Peyer's patch (tissue), 4 donors: ENCODE measurements at regions not wholly inside any gene's neighbourhood (a gene's known extent, or its start where the extent isn't known, plus 50 kb on each side); places are given as distances from the start of the nearest gene placed in this dataset.

Experiments
- DNase-seq, 3 donors: peaks; one replicate each; pipeline ENCODE4 v3.0.0-alpha.2; 2017 to 2019
- H3K27ac ChIP-seq, 4 donors: fragments of 200-600 bp; sonication (generic); one replicate each; pipeline ENCODE4 v1.5.1; 2016 to 2019
- H3K27me3 ChIP-seq, 2 donors: fragments of 200-600 bp; sonication (generic); one replicate each; pipeline ENCODE4 v1.5.1; 2019
- H3K36me3 ChIP-seq, 3 donors: fragments of 200-600 bp; sonication (generic); one replicate each; pipeline ENCODE4 v1.5.1; 2016 to 2019
- H3K4me1 ChIP-seq, 4 donors: fragments of 200-600 bp; sonication (generic); one replicate each; pipeline ENCODE4 v1.5.1; 2016 to 2019
- H3K4me3 ChIP-seq, 4 donors: fragments of 200-600 bp; sonication (generic); 1 replicate in 3 of 4; 2 replicates in 1 of 4; pipeline ENCODE4 v1.5.1; 2016 to 2019; ENCODE audit warnings: mild to moderate bottlenecking in 1 of 4
- H3K9me3 ChIP-seq, 4 donors: fragments of 200-600 bp; sonication (generic); one replicate each; pipeline ENCODE4 v1.5.1; 2016 to 2019; ENCODE audit warnings: mild to moderate bottlenecking in 1 of 4
- POLR2A ChIP-seq, 2 donors: fragments of 450-650 bp; IDR thresholded peaks; one replicate each; pipeline ENCODE4 v1.5.1; 2017; ENCODE audit warnings: antibody characterized with exemption in 2 of 2, mild to moderate bottlenecking in 2 of 2, moderate library complexity in 2 of 2
- TF ChIP-seq, protein P1 (sequence below), 6 experiments: fragments of 450-650 bp in 4 of 6; fragments of 200-600 bp in 2 of 6; sonication (generic) in 1 of 6; IDR thresholded peaks; one replicate each; pipeline ENCODE4 v1.5.1; 2017 to 2019; ENCODE audit warnings: antibody characterized with exemption in 6 of 6, mild to moderate bottlenecking in 3 of 6, moderate library complexity in 1 of 6

DNA sequence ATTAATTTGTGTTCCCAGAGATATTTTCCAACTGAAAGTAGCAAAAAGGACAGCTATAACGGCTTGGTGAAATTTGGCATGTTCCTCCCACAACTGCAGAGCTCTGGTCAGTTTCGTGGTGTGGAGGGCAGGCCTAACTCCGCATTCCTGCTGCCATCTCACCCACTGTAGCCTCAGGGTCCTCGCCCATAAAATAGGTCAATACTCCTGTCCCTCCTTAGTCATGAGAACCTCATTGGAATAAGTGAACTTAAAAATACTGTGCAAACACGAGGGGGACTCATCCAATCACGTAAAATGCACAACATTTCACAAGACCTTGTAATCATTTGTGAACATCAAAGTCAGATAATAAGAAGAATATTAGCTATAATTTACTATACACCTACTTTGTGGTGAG lies 143.5 kb upstream of the NCKAP5 start:
- Histone ChIP-seq H3K9me3 (no peaks in the 10 kb centered on the region), H3K4me1 (no peaks in the 10 kb centered on the region)
- no peak for TF ChIP-seq POLR2A (IDR thresholded peaks at IDR 0.05)
- TF ChIP-seq, protein P1, sequence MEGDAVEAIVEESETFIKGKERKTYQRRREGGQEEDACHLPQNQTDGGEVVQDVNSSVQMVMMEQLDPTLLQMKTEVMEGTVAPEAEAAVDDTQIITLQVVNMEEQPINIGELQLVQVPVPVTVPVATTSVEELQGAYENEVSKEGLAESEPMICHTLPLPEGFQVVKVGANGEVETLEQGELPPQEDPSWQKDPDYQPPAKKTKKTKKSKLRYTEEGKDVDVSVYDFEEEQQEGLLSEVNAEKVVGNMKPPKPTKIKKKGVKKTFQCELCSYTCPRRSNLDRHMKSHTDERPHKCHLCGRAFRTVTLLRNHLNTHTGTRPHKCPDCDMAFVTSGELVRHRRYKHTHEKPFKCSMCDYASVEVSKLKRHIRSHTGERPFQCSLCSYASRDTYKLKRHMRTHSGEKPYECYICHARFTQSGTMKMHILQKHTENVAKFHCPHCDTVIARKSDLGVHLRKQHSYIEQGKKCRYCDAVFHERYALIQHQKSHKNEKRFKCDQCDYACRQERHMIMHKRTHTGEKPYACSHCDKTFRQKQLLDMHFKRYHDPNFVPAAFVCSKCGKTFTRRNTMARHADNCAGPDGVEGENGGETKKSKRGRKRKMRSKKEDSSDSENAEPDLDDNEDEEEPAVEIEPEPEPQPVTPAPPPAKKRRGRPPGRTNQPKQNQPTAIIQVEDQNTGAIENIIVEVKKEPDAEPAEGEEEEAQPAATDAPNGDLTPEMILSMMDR (IDR thresholded peaks at IDR 0.05): no peak

DNA sequence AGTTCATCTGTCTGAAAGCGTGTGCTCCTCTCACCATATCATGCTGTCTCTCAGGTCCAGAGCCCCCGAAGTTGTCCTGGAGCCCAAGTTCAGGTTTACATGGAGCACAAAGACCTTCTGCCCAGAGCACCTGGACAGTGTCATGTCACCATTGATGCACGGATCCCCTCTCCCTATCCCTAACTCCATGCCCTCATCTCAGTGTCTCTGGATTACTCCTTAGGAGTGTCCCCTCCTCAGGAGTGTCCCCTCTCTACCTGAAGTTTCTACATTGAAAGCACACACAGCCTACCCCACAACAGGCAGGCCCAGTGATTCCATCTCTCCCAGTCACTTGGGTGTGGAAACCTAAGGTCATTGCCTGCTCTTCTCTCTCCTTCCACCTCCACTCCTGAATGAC lies 144.1 kb upstream of the NCKAP5 start:
- Histone ChIP-seq H3K4me1 (no peaks in the 10 kb centered on the region), H3K27ac (no peak overlapping the region), H3K4me3 (no peak overlapping the region), H3K36me3 (no peaks in the 10 kb centered on the region), H3K27me3 (no peaks in the 10 kb centered on the region), H3K9me3 (no peaks in the 10 kb centered on the region)
- TF ChIP-seq, protein P1 (IDR thresholded peaks at IDR 0.05): no peak
- TF ChIP-seq POLR2A (IDR thresholded peaks at IDR 0.05): no peak
- no peak for DNase-seq

More for the DNA sequence above, 143.5 kb upstream of the NCKAP5 start:
- H3K4me3 ChIP-seq: no peak overlapping the region
- DNase-seq: no peak
- H3K27ac ChIP-seq: no peak overlapping the region
- H3K36me3 ChIP-seq: no peaks in the 10 kb centered on the region
- H3K27me3 ChIP-seq: no peaks in the 10 kb centered on the region

DNA sequence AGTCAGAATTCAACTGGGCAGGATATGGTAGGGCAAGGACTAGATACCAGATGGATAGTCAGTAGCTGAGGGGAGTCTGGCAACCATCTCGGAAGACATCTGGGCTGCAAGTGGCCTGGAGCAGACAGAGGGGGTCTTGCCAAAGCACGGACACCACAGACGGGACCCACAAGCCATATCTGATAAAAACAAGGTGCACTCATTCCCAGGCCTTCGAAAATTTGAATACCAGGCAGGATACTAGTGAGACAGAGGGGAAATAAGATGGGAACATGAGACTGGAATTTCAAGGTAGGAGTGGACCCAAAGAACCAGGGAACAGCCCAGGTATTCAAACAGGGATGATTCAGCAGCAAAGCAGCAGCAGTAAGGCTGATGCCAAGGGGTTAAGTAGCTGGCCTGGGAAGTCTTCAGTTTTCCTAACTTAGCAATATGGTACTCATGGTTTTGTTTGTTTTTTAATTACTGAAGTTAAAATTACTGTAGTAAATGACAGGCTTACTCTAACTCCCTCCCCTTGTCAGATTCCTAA lies 144.9 kb upstream of the NCKAP5 start:
- Histone ChIP-seq H3K9me3 (no peaks in the 10 kb centered on the region), H3K4me3 (no peak overlapping the region), H3K27ac (no peak overlapping the region), H3K4me1 (no peaks in the 10 kb centered on the region), H3K36me3 (no peaks in the 10 kb centered on the region), H3K27me3 (no peaks in the 10 kb centered on the region)
- no peak for DNase-seq
- TF ChIP-seq, protein P1 (IDR thresholded peaks at IDR 0.05): no peak
- TF ChIP-seq POLR2A (IDR thresholded peaks at IDR 0.05): no peak

DNA sequence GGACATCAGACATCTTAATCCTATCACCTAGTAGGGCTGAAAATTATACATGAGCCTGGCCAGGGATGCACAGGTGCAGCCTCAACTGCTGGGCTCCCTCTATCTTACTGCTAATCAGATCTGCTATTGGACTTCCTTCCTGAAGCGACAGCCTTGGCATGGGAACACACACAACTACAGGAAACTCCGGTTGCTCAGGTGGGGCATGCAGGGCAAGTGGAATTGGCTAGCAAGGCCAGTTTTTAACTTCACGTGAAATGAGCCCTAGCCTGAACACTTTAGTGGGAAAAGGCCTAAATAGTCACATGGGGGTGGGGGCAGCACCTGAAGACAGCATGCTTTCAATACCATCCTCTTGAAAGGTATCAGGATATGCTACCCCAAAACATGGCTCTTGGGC lies 147.9 kb upstream of the NCKAP5 start:
- TF ChIP-seq, protein P1 (IDR thresholded peaks at IDR 0.05): no peak
- no peak for TF ChIP-seq POLR2A (IDR thresholded peaks at IDR 0.05)
- H3K36me3 ChIP-seq: no peaks in the 10 kb centered on the region
- no peak overlapping the region for H3K4me3 ChIP-seq
- H3K27ac ChIP-seq: no peak overlapping the region
- H3K4me1 ChIP-seq: no peaks in the 10 kb centered on the region
- no peaks in the 10 kb centered on the region for H3K27me3 ChIP-seq
- DNase-seq: no peak
- H3K9me3 ChIP-seq: no peaks in the 10 kb centered on the region

DNA sequence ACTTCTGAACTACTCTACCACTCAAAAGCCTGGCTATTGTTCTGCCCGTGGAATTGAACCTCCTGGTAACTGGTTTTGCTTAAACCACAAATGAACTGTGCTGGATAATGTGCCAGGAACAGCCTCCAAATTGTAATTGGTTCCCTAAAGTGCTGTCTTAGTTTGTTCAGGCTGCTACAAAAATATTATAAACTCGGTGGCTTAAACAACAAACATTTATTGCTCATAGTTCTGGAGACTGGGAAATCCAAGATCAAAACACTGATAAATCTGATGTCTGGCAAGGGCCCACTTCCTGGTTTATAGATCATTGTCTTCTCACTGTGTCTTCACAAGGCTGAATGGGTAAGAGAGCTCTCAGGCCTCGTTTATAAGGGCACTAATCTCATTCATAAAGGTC lies 149.2 kb upstream of the NCKAP5 start:
- Histone ChIP-seq H3K9me3 (no peaks in the 10 kb centered on the region), H3K27ac (no peak overlapping the region), H3K4me3 (no peak overlapping the region), H3K36me3 (no peaks in the 10 kb centered on the region), H3K27me3 (no peaks in the 10 kb centered on the region), H3K4me1 (no peaks in the 10 kb centered on the region)
- TF ChIP-seq POLR2A (IDR thresholded peaks at IDR 0.05): no peak
- TF ChIP-seq, protein P1 (IDR thresholded peaks at IDR 0.05): no peak
- no peak for DNase-seq

DNA sequence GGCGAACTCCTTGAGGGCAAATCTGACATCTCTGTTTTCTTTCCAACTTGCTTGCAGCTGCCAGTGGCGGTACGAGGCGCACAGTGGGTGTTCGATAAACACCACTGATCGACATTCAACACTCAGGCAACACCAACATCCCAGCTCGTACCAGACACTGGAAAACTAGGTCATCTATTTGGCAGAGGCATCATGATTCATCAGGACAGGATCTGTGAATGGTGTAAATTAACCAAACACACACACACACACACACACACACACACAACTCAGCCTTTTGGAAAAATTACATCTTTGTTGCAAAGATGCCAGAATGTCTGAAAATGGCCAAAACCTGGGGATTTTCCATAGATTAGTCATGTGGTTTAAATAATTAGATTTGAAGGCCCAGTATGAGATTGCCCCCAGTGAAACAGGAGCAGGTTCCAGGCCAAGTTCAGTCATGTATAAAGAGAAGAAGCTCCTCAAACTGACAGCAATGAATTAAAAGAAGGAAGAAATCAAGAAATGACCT lies 150.5 kb upstream of the NCKAP5 start:
- Histone ChIP-seq H3K36me3 (no peaks in the 10 kb centered on the region), H3K27ac (no peak overlapping the region), H3K4me3 (no peak overlapping the region), H3K27me3 (no peaks in the 10 kb centered on the region), H3K4me1 (no peaks in the 10 kb centered on the region), H3K9me3 (no peaks in the 10 kb centered on the region)
- no peak for TF ChIP-seq POLR2A (IDR thresholded peaks at IDR 0.05)
- TF ChIP-seq, protein P1 (IDR thresholded peaks at IDR 0.05): no peak
- DNase-seq: no peak
